Lower leg skin (tissue), 3 donors: ENCODE measurements at regions not wholly inside any gene's neighbourhood (a gene's known extent, or its start where the extent isn't known, plus 50 kb on each side); places are given as distances from the start of the nearest gene placed in this dataset.

Source experiments
- CTCF ChIP-seq, 3 donors: fragments of 450-650 bp; IDR thresholded peaks; one replicate each; pipeline ENCODE4 v1.5.1; 2016; ENCODE audit warnings: antibody characterized with exemption in 3 of 3, mild to moderate bottlenecking in 3 of 3, moderate library complexity in 2 of 3
- POLR2A ChIP-seq, 2 donors: fragments of 450-650 bp; IDR thresholded peaks; one replicate each; pipeline ENCODE4 v1.6.1; 2016 to 2017; ENCODE audit warnings: antibody characterized with exemption in 2 of 2, mild to moderate bottlenecking in 1 of 2, moderate library complexity in 1 of 2

GRCh38 chr3:132087356-132087755 lies 52.5 kb upstream of the CPNE4 start:
- no peak for TF ChIP-seq CTCF (IDR thresholded peaks at IDR 0.05)
- TF ChIP-seq POLR2A (IDR thresholded peaks at IDR 0.05) = no peak
